Nucleus accumbens (tissue), 56 donors: ENCODE measurements at regions not wholly inside any gene's neighbourhood (a gene's known extent, or its start where the extent isn't known, plus 50 kb on each side); places are given as distances from the start of the nearest gene placed in this dataset.

Source experiments
- DNase-seq, 56 donors: peaks; one replicate each; lab custom pipeline; 2025; lab: John Stamatoyannopoulos, UW

- DNase-seq = no peak
Measured at GRCh38 chr4:176566769-176567168, 226.0 kb downstream of the VEGFC start.

GRCh38 chr4:176568238-176568637 is 224.5 kb downstream of the VEGFC start:
- no peak for DNase-seq

DNA sequence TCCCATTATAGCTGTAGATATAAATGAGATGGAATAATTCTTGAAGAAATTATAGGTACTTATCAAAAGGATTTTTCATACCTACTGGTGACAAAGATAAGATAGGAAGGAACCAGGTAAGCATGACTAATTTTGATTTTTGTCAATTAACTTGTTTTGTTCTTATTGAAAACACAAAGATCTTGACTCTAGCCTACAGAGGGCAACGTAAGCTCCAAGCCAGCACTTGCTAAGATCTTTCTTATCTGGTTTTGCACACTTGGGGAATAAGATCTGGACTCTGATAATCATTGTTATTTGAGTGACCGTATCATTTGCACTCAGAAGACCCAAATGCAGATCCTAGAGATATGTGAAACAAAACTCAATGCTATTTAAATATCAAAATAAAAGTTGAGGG is 223.4 kb downstream of the VEGFC start:
- DNase-seq = no peak

DNA sequence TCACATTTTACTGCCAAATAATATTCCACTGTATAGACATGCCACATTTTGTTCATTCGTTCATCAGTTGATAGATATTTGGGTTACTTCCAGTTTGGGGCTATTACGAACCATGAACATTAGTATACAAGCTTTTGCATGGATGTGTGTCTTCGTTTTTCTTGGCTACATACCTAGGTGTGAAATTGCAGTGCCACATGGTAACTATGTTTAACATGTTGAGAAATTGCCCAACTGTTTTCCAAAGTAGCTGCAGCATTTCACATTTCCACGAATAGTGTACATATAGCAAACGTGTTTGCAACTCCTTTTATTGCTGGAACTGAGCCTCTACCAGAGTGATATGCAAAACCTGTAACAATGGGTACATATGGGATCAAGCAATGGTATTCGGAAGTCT is 221.5 kb downstream of the VEGFC start:
- no peak for DNase-seq

GRCh38 chr4:176575141-176575730 is 217.5 kb downstream of the VEGFC start:
- DNase-seq = no peak

GRCh38 chr4:176579226-176579625 is 213.5 kb downstream of the VEGFC start:
- DNase-seq = no peak

DNA sequence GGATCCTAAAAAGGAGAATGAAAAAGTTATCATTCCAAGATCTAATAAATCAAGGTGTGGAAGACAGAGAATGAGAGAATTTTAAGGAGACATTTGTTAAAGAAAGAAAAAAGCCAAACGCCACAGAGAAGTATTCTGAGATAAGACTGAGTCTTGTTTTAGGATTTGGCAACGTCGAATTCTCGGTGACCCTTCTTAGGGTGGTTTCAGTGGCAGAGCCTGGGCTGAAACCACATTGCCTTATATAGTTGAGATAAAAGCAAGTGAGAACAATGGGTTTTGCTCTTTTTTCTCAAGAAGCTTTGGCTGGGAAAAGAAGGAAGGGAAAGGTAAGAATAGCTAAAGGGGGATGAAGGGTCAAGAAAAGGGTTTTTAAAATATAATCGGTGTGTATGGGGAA is 209.4 kb downstream of the VEGFC start:
- no peak for DNase-seq

DNA sequence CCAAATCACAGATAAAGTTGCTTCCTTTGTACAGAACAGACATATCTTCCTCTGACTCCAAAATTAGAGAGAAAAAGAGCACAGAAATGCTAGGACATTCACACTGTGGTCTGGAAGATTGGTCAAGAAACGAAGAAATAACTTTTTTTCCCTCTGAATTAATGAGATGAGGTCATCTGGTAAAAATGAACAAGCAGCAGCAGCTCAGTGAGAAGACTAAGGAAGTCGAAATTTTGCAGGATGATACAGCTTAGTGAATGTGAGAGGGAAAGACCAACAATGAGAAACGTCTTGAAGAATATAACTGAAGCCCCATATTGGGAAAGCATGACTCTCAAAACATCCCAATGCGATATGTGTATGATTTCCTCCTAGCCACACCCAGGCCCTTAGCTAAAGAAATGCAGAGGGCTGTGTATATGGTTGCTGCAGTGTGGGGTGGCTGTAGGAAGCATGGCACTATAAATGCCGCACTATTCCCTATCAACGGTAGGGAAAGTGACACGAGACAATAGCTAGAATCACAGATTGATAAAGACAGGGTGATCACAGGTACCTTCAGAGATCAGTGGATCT is 208.6 kb downstream of the VEGFC start:
- no peak for DNase-seq

GRCh38 chr4:176587920-176588319 is 204.8 kb downstream of the VEGFC start:
- DNase-seq = no peak

DNA sequence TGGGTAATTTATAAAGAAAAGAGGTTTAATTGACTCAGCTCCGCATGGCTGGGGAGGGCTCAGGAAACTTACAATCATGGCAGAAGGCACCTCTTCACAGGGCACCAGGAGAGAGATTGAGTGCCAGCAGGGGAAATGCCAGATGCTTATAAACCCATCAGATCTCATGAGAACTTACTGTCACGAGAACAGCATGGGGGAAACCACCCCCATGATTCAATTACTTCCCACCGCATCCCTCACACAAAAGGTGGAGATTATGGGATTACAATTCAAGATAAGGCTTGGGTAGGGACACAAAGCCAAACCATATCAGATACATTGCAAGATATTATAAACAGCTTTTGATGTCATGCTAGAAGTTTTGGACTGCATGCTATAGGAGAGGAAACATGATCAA is 204.3 kb downstream of the VEGFC start:
- no peak for DNase-seq

- no peak for DNase-seq
Measured at GRCh38 chr4:176592976-176593670, 199.6 kb downstream of the VEGFC start.

- no peak for DNase-seq
Measured at GRCh38 chr4:176593943-176594342, 198.8 kb downstream of the VEGFC start.

- DNase-seq = no peak
Measured at GRCh38 chr4:176595257-176595656, 197.5 kb downstream of the VEGFC start.

DNA sequence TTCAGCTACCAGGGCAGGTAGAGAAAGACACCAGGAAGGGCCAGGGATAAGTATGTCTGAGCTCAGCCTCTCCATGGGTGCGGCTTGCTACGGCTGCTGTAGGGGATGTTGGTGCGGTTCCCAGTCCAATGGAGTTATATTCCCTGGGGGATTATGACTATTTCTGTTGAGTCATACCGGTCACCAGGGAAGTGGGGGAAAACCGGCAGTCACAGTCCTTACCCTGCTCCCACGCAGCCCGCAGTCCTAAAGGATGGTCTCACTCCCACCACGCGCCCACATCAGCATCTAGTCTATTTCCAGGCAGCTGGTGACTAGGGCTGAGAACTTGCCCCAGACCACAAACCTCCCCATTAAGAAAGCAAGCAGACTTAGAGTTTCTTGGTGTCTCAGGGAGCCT is 191.6 kb downstream of the VEGFC start:
- no peak for DNase-seq

GRCh38 chr4:176607807-176608206 is 184.9 kb downstream of the VEGFC start:
- DNase-seq = no peak

GRCh38 chr4:176608346-176608745 is 184.4 kb downstream of the VEGFC start:
- no peak for DNase-seq

- no peak for DNase-seq
Measured at GRCh38 chr4:176610594-176610993, 182.1 kb downstream of the VEGFC start.

DNA sequence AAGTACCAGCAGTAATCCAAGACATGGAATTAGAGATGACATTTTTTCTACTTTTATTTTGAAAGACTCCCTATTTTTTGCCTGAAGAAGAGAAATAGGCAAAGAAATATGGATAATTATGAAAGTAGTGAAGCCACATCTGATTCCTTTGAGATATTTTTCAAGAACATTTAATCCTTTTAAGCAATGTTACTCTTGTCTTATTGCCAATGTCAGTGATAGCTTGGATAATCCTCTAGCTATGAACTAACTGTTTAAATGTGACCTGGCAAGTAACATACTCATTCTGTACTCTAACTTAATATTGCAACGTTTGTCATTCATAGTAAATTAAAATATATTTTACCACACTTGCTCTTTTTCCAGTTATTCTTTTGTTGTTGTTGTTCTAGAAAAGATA is 181.3 kb downstream of the VEGFC start:
- DNase-seq = no peak

DNA sequence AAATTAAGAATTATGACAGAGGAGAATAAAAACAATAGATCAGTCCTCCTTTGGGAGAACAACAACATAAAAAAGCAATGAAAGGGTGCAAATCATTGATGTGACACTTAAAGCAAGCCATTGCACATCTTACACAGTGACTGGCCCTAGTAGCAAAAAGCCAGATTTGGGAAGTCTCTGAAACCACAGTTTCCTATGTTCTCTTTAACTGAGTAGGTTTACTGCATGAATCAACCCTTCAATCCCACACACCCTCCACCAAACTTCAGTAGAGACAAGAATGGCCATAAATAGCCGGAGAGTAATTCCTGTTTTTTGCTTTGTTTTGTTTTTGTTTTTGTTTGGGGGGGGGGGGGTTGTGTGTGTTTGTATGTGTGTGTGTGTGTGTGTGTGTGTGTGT is 180.8 kb downstream of the VEGFC start:
- no peak for DNase-seq

- no peak for DNase-seq
Measured at GRCh38 chr4:176614793-176615192, 177.9 kb downstream of the VEGFC start.

GRCh38 chr4:176616151-176616550 is 176.6 kb downstream of the VEGFC start:
- DNase-seq = no peak

DNA sequence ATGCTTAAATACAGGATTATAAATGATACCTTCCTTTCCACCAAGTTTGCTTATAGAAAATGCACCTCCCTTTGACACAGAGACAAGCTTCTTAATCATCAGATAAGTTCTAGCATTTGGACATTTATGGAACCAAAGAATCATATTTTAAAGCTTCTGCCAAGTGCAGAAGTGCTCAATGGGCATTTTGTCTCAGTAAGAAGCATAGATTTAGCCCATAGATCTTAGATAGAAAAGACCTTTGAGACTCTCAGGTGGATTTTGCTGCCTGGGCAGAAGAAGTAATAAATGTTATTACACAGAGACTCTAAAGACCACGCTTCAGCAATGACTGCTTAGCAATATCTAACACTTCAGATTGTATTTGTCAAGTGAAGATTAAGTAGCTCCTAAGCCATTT is 174.6 kb downstream of the VEGFC start:
- no peak for DNase-seq
